ENCODE measurements at regions not wholly inside any gene's neighbourhood (a gene's known extent, or its start where the extent isn't known, plus 50 kb on each side); places are given as distances from the start of the nearest gene placed in this dataset.
"Not testable (repeated sequence)": the region's sequence is repeated elsewhere in the genome, so short reads cannot be mapped to it uniquely, and the experiment has no call there.

- Histone ChIP-seq H3K36me3 (replicated peaks) (no peaks in the 10 kb centered on the region), H3K4me1 (no peaks in the 10 kb centered on the region), H3K4me3 (no peak overlapping the region), H3K9me3 (no peaks in the 10 kb centered on the region), H3K27me3 (ENCODE audit: low read depth) (no peaks in the 10 kb centered on the region)
- in situ Hi-C loops (cut with MboI; ENCODE audit: low sequenced_read_pairs) = no loop called here
- no peak for DNase-seq (ENCODE audit: low spot score in 2 of 2)
Observed at GRCh38 chr2:210730672-210731071, 174.3 kb downstream of the CPS1 start.

GRCh38 chr2:210746826-210747225 is 190.4 kb downstream of the CPS1 start:
- H3K4me3 ChIP-seq; in situ Hi-C loops (cut with MboI; ENCODE audit: low sequenced_read_pairs); DNase-seq (ENCODE audit: low spot score in 2 of 2); H3K27me3 ChIP-seq (ENCODE audit: low read depth); H3K36me3 ChIP-seq (replicated peaks); H3K9me3 ChIP-seq; H3K4me1 ChIP-seq: not testable (repeated sequence)

GRCh38 chr2:210752532-210752931 is 196.1 kb downstream of the CPS1 start:
- H3K4me3 ChIP-seq = no peak overlapping the region
- DNase-seq (ENCODE audit: low spot score in 2 of 2) = no peak
- in situ Hi-C loops (cut with MboI; ENCODE audit: low sequenced_read_pairs) = no loop called here
- H3K4me1 ChIP-seq = no peaks in the 10 kb centered on the region
- no peaks in the 10 kb centered on the region for H3K9me3 ChIP-seq
- H3K27me3 ChIP-seq (ENCODE audit: low read depth) = no peaks in the 10 kb centered on the region
- H3K36me3 ChIP-seq (replicated peaks) = no peaks in the 10 kb centered on the region

GRCh38 chr2:210753386-210753785 is 197.0 kb downstream of the CPS1 start:
- no peak for DNase-seq (ENCODE audit: low spot score in 2 of 2)
- in situ Hi-C loops (cut with MboI; ENCODE audit: low sequenced_read_pairs) = no loop called here
- no peaks in the 10 kb centered on the region for H3K4me1 ChIP-seq
- H3K27me3 ChIP-seq (ENCODE audit: low read depth) = no peaks in the 10 kb centered on the region
- no peaks in the 10 kb centered on the region for H3K36me3 ChIP-seq (replicated peaks)
- no peaks in the 10 kb centered on the region for H3K9me3 ChIP-seq
- H3K4me3 ChIP-seq = no peak overlapping the region

- Histone ChIP-seq H3K9me3 (no peaks in the 10 kb centered on the region), H3K27me3 (ENCODE audit: low read depth) (no peaks in the 10 kb centered on the region), H3K4me3 (no peak overlapping the region), H3K36me3 (replicated peaks) (no peaks in the 10 kb centered on the region), H3K4me1 (no peaks in the 10 kb centered on the region)
- in situ Hi-C loops (cut with MboI; ENCODE audit: low sequenced_read_pairs) = no loop called here
- no peak for DNase-seq (ENCODE audit: low spot score in 2 of 2)
Observed at GRCh38 chr2:210756855-210757254, 200.5 kb downstream of the CPS1 start.

- no peaks in the 10 kb centered on the region for H3K9me3 ChIP-seq
- DNase-seq (ENCODE audit: low spot score in 2 of 2) = peak; percentile 59 to 70
- H3K27me3 ChIP-seq (ENCODE audit: low read depth) = no peaks in the 10 kb centered on the region
- H3K4me3 ChIP-seq = no peak overlapping the region
- peaks cover 7% of the 10 kb centered on the region for H3K4me1 ChIP-seq
- in situ Hi-C loops (cut with MboI; ENCODE audit: low sequenced_read_pairs) = no loop called here
- no peaks in the 10 kb centered on the region for H3K36me3 ChIP-seq (replicated peaks)
Observed at GRCh38 chr2:210762604-210763588, 206.5 kb downstream of the CPS1 start.

GRCh38 chr2:210768329-210768910 is 212.0 kb downstream of the CPS1 start:
- H3K4me1 ChIP-seq = peaks cover 2% of the 10 kb centered on the region
- in situ Hi-C loops (cut with MboI; ENCODE audit: low sequenced_read_pairs) = no loop called here
- H3K4me3 ChIP-seq = no peak overlapping the region
- no peak for DNase-seq (ENCODE audit: low spot score in 2 of 2)
- H3K27me3 ChIP-seq (ENCODE audit: low read depth) = no peaks in the 10 kb centered on the region
- H3K36me3 ChIP-seq (replicated peaks) = no peaks in the 10 kb centered on the region
- no peaks in the 10 kb centered on the region for H3K9me3 ChIP-seq

GRCh38 chr2:210776756-210777155 is 220.4 kb downstream of the CPS1 start:
- no peak for DNase-seq (ENCODE audit: low spot score in 2 of 2)
- in situ Hi-C loops (cut with MboI; ENCODE audit: low sequenced_read_pairs) = no loop called here
- Histone ChIP-seq H3K4me1 (no peaks in the 10 kb centered on the region), H3K27me3 (ENCODE audit: low read depth) (no peaks in the 10 kb centered on the region), H3K9me3 (no peaks in the 10 kb centered on the region), H3K4me3 (no peak overlapping the region), H3K36me3 (replicated peaks) (no peaks in the 10 kb centered on the region)

- Histone ChIP-seq H3K4me3 (no peak overlapping the region), H3K27me3 (ENCODE audit: low read depth) (no peaks in the 10 kb centered on the region), H3K36me3 (replicated peaks) (no peaks in the 10 kb centered on the region), H3K9me3 (no peaks in the 10 kb centered on the region), H3K4me1 (no peaks in the 10 kb centered on the region)
- in situ Hi-C loops (cut with MboI; ENCODE audit: low sequenced_read_pairs) = no loop called here
- DNase-seq (ENCODE audit: low spot score in 2 of 2) = no peak
Observed at GRCh38 chr2:210782222-210782621, 225.8 kb downstream of the CPS1 start.

- in situ Hi-C loops (cut with MboI; ENCODE audit: low sequenced_read_pairs); DNase-seq (ENCODE audit: low spot score in 2 of 2); H3K4me3 ChIP-seq; H3K4me1 ChIP-seq; H3K9me3 ChIP-seq; H3K36me3 ChIP-seq (replicated peaks); H3K27me3 ChIP-seq (ENCODE audit: low read depth): not testable (repeated sequence)
Observed at GRCh38 chr2:210787831-210788230, 231.4 kb downstream of the CPS1 start.

GRCh38 chr2:210792000-210792399 is 235.6 kb downstream of the CPS1 start:
- in situ Hi-C loops (cut with MboI; ENCODE audit: low sequenced_read_pairs) = no loop called here
- Histone ChIP-seq H3K4me3 (no peak overlapping the region), H3K36me3 (replicated peaks) (no peaks in the 10 kb centered on the region), H3K4me1 (no peaks in the 10 kb centered on the region), H3K9me3 (no peaks in the 10 kb centered on the region), H3K27me3 (ENCODE audit: low read depth) (no peaks in the 10 kb centered on the region; the same call in 1 of the 2 replicates)
- no peak for DNase-seq (ENCODE audit: low spot score in 2 of 2)

GRCh38 chr2:210795506-210795905 is 239.1 kb downstream of the CPS1 start:
- no peaks in the 10 kb centered on the region for H3K4me1 ChIP-seq
- no peak for DNase-seq (ENCODE audit: low spot score in 2 of 2)
- no peaks in the 10 kb centered on the region for H3K36me3 ChIP-seq (replicated peaks)
- no peaks in the 10 kb centered on the region for H3K9me3 ChIP-seq
- no peaks in the 10 kb centered on the region; the same call in 1 of the 2 replicates for H3K27me3 ChIP-seq (ENCODE audit: low read depth)
- in situ Hi-C loops (cut with MboI; ENCODE audit: low sequenced_read_pairs) = no loop called here
- H3K4me3 ChIP-seq = no peak overlapping the region

GRCh38 chr2:210798180-210798579 is 241.8 kb downstream of the CPS1 start:
- Histone ChIP-seq H3K27me3 (ENCODE audit: low read depth) (no peaks in the 10 kb centered on the region; the same call in 1 of the 2 replicates), H3K4me1 (no peaks in the 10 kb centered on the region), H3K4me3 (no peak overlapping the region), H3K9me3 (no peaks in the 10 kb centered on the region), H3K36me3 (replicated peaks) (no peaks in the 10 kb centered on the region)
- in situ Hi-C loops (cut with MboI; ENCODE audit: low sequenced_read_pairs) = no loop called here
- DNase-seq (ENCODE audit: low spot score in 2 of 2) = no peak

- Histone ChIP-seq H3K4me1 (no peaks in the 10 kb centered on the region), H3K4me3 (no peak overlapping the region)
- no peak for DNase-seq (ENCODE audit: low spot score in 2 of 2)
Observed at GRCh38 chr2:210814251-210815025, 258.0 kb downstream of the CPS1 start.

More at GRCh38 chr2:210814251-210815025, 258.0 kb downstream of the CPS1 start:
- Histone ChIP-seq H3K9me3 (no peaks in the 10 kb centered on the region), H3K36me3 (replicated peaks) (no peaks in the 10 kb centered on the region), H3K27me3 (ENCODE audit: low read depth) (no peaks in the 10 kb centered on the region)
- in situ Hi-C loops (cut with MboI; ENCODE audit: low sequenced_read_pairs) = no loop called here

Data from HAP-1 (cell line).